ENCODE measurements at regions not wholly inside any gene's neighbourhood (a gene's known extent, or its start where the extent isn't known, plus 50 kb on each side); places are given as distances from the start of the nearest gene placed in this dataset.
"Not testable (repeated sequence)": the region's sequence is repeated elsewhere in the genome, so short reads cannot be mapped to it uniquely, and the experiment has no call there.

DNA sequence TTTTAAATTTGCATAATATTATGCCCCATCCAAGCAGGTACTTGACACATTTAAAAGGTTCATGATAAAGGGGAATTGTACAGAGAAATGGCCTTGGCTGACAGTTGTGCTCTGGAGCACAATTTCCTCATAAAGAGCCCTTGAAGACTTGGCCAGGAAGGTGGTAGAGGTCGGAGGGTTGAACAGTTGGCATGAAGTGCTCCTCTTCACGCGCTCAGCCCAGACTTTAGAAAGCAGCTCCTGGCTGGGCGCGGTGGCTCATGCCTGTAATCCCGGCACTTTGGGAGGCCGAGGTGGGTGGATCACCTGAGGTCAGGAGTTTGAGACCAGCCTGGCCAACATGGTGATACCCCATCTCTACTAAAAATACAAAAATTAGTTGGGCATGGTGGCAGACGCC, 72.6 kb upstream of the SLC24A4 start:
- H3K4me1 ChIP-seq (ENCODE audit: insufficient read depth, low read length); H3K36me3 ChIP-seq (ENCODE audit: insufficient read depth, low read length); H3K9ac ChIP-seq (ENCODE audit: low read depth, low read length); H3K4me3 ChIP-seq (ENCODE audit: low read length); H3K27ac ChIP-seq (ENCODE audit: low read depth, low read length): not testable (repeated sequence)
- 83% methylated on average over 8 of the region's 8 CpGs for WGBS
- Histone ChIP-seq H3K9me3 (ENCODE audit: insufficient read depth, low read depth, low read length) (peaks cover 16% of the 10 kb centered on the region), H3K27me3 (ENCODE audit: insufficient read depth, low read length) (peaks cover 41% of the 10 kb centered on the region)

DNA sequence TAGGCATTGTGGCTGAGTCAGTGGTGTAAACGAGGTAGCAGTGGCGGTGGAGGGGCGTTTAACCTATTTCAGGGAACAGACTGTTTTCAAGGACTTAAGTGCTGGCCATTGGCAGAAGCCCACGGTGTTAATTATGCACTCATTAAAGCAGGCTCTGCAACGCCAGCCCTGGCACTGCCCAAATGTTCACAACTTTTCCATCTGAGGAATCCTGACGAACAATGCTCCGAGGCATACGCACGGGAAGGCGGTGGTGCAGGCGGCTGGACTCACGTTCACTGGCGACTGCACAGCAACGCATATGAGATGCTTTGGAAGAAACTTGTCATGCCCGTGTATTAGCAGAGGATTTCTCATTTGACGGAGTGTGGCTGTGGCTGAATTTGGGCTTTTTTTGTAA, 70.6 kb upstream of the SLC24A4 start:
- H3K36me3 ChIP-seq (ENCODE audit: insufficient read depth, low read length): no peaks in the 10 kb centered on the region
- no peak overlapping the region for H3K27ac ChIP-seq (ENCODE audit: low read depth, low read length)
- H3K9me3 ChIP-seq (ENCODE audit: insufficient read depth, low read depth, low read length): no peaks in the 10 kb centered on the region
- peaks cover 12% of the 10 kb centered on the region; the same call in 1 of the 2 replicates for H3K4me1 ChIP-seq (ENCODE audit: insufficient read depth, low read length)
- 82% methylated on average over 16 of the region's 16 CpGs for WGBS
- peaks cover 55% of the 10 kb centered on the region for H3K27me3 ChIP-seq (ENCODE audit: insufficient read depth, low read length)
- H3K4me3 ChIP-seq (ENCODE audit: low read length): no peak overlapping the region
- H3K9ac ChIP-seq (ENCODE audit: low read depth, low read length): no peak overlapping the region

DNA sequence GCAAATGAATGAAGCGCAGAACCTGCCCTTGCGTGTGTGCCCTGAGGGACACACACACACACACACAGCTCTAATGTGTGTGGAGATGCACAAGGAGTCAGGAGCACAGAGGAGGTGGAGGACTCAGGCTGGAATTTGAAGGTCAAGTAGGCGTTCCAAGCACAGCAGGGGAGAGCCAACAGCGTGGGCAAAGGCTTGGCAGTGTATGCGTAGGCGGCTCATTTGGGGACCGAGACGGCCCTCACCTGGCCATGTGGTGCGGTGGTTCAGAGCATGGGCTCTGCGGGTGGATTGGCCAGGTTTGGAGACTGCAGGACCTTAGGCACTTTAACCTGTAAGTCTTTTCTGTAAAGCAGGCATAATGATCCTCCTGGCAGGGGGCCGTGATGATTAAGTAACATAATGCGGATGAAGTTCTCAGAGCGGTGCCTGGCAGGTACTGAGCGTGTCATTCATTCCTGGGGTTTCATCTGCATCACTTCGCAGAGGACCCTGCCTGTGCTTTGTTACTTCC, 69.5 kb upstream of the SLC24A4 start:
- Histone ChIP-seq H3K4me1 (ENCODE audit: insufficient read depth, low read length) (peaks cover 12% of the 10 kb centered on the region; the same call in 1 of the 2 replicates), H3K9me3 (ENCODE audit: insufficient read depth, low read depth, low read length) (no peaks in the 10 kb centered on the region), H3K4me3 (ENCODE audit: low read length) (no peak overlapping the region; the same call in 1 of the 2 replicates), H3K27me3 (ENCODE audit: insufficient read depth, low read length) (peaks cover 55% of the 10 kb centered on the region), H3K9ac (ENCODE audit: low read depth, low read length) (no peak overlapping the region), H3K27ac (ENCODE audit: low read depth, low read length) (no peak overlapping the region), H3K36me3 (ENCODE audit: insufficient read depth, low read length) (no peaks in the 10 kb centered on the region)
- WGBS: 4% methylated on average over 13 of the region's 15 CpGs

DNA sequence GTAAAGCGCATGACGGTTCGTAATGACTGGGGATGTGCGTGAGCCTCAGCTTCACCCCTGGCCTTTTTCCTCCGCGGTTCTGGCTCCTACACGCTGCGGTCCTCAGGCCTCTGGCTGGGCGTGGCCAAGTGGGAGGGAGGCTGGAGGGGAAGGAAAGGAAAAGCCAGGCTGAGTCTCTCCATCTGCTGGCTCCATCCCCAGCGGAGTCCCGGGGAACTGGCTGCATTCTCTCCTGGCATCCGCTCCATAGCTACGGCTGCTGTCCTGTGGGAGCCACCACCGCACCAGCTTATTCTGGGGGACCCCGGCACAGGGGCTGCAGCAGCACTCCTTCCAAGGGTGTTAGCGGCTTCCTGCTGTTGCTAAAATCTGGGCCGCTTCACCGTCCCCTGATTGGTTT, 68.2 kb upstream of the SLC24A4 start:
- H3K4me3 ChIP-seq (ENCODE audit: low read length): peak overlapping the region; percentile 54
- 10% methylated on average over 18 of the region's 18 CpGs for WGBS

DNA sequence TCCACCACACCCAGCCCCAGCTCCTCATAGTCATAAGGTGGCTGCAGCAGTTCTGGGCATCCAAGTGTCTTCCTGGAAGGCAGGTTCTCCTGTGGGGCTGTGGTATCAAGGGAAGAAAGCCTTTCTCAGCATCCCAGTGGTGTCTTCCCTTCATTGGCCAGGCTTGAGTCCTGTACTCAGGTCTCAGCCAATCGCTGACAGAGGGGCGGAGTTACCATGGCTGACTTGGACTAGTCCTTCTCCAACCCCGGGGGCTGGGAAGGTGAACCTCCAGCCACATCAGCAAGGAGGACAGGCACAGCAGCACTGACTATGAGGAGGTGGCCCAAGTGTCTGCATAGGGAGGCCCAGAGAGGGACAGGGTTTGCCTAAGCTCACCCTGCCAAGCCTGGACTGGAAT, 64.0 kb upstream of the SLC24A4 start:
- WGBS: 64% methylated on average over 3 of the region's 3 CpGs
- peaks cover 29% of the 10 kb centered on the region for H3K27me3 ChIP-seq (ENCODE audit: insufficient read depth, low read length)
- H3K9ac ChIP-seq (ENCODE audit: low read depth, low read length): no peak overlapping the region

More for the DNA sequence above, 68.2 kb upstream of the SLC24A4 start:
- peaks cover 55% of the 10 kb centered on the region for H3K27me3 ChIP-seq (ENCODE audit: insufficient read depth, low read length)
- H3K9ac ChIP-seq (ENCODE audit: low read depth, low read length): no peak overlapping the region
- H3K4me1 ChIP-seq (ENCODE audit: insufficient read depth, low read length): peaks cover 12% of the 10 kb centered on the region; the same call in 1 of the 2 replicates
- H3K36me3 ChIP-seq (ENCODE audit: insufficient read depth, low read length): no peaks in the 10 kb centered on the region
- H3K27ac ChIP-seq (ENCODE audit: low read depth, low read length): no peak overlapping the region
- H3K9me3 ChIP-seq (ENCODE audit: insufficient read depth, low read depth, low read length): no peaks in the 10 kb centered on the region

DNA sequence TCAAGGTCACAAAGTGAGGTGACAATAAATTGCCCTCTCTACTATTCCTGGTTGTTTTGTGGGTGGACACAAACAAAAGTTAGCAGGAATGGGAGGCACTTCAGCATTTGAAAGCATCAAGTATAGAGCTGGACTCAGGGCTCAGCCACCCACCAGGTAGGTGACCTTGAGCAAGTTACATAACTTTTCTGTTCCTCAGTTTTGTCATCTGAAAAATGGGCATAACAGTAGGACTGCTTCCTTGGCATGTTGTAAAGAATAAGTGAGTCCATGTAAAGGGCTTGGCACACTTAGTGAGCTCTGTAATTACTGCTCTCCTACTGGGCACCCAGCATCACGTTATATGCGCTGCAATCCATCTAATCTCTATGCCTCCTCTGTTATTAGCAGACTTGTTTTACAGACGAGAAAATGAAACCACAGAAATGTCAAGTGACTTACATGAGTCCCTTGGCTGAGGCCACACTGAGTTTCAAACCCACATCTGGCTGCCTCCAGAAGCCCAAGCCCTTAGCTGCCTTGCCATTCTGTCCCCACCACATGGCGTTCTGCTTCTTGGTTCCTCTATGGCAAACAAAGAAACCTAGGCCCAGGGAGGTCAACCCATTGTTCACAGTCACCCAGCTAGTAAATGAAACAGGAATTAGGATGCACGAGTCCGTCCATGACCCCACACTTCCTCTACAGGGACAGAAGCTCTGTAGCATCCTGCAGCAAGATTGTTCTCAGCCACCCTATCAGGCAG, 63.2 kb upstream of the SLC24A4 start:
- H3K4me3 ChIP-seq (ENCODE audit: low read length): no peak overlapping the region
- no peaks in the 10 kb centered on the region for H3K36me3 ChIP-seq (ENCODE audit: insufficient read depth, low read length)
- peaks cover 20% of the 10 kb centered on the region for H3K27me3 ChIP-seq (ENCODE audit: insufficient read depth, low read length)
- 0 out of 2 replicates have a peak, but pooled peaks cover 4% of the 10 kb centered on the region for H3K4me1 ChIP-seq (ENCODE audit: insufficient read depth, low read length)
- WGBS: 91% methylated on average over 6 of the region's 6 CpGs
- no peaks in the 10 kb centered on the region for H3K9me3 ChIP-seq (ENCODE audit: insufficient read depth, low read depth, low read length)
- H3K27ac ChIP-seq (ENCODE audit: low read depth, low read length): no peak overlapping the region
- no peak overlapping the region for H3K9ac ChIP-seq (ENCODE audit: low read depth, low read length)

More for the DNA sequence above, 64.0 kb upstream of the SLC24A4 start:
- H3K4me1 ChIP-seq (ENCODE audit: insufficient read depth, low read length): 0 out of 2 replicates have a peak, but pooled peaks cover 4% of the 10 kb centered on the region
- no peak overlapping the region for H3K27ac ChIP-seq (ENCODE audit: low read depth, low read length)
- no peaks in the 10 kb centered on the region for H3K36me3 ChIP-seq (ENCODE audit: insufficient read depth, low read length)
- H3K9me3 ChIP-seq (ENCODE audit: insufficient read depth, low read depth, low read length): no peaks in the 10 kb centered on the region
- no peak overlapping the region for H3K4me3 ChIP-seq (ENCODE audit: low read length)

DNA sequence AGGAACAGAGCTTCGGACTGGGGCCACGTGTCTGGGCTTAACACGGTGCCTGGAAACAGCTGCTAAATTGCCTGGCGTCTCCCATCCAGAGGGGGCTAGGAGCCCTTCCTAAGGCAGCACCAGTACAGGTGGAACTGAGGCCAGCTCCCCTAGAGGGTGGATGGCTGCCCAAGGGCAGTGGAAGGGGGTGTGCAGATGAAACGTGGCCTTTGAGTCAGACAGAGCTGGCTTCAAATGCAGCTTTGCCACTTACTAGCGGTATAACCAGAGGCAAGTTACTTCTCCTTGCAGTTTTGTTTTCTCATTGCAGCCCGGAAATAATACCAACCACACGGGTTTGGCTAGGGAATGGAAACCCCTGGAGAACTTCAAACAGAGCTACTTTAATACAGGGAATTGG, 59.3 kb upstream of the SLC24A4 start:
- H3K9ac ChIP-seq (ENCODE audit: low read depth, low read length): no peak overlapping the region
- H3K36me3 ChIP-seq (ENCODE audit: insufficient read depth, low read length): no peaks in the 10 kb centered on the region
- H3K4me3 ChIP-seq (ENCODE audit: low read length): no peak overlapping the region
- no peaks in the 10 kb centered on the region for H3K9me3 ChIP-seq (ENCODE audit: insufficient read depth, low read depth, low read length)
- no peak overlapping the region for H3K27ac ChIP-seq (ENCODE audit: low read depth, low read length)
- H3K27me3 ChIP-seq (ENCODE audit: insufficient read depth, low read length): no peaks in the 10 kb centered on the region
- no peaks in the 10 kb centered on the region for H3K4me1 ChIP-seq (ENCODE audit: insufficient read depth, low read length)
- 86% methylated on average over 8 of the region's 8 CpGs for WGBS

DNA sequence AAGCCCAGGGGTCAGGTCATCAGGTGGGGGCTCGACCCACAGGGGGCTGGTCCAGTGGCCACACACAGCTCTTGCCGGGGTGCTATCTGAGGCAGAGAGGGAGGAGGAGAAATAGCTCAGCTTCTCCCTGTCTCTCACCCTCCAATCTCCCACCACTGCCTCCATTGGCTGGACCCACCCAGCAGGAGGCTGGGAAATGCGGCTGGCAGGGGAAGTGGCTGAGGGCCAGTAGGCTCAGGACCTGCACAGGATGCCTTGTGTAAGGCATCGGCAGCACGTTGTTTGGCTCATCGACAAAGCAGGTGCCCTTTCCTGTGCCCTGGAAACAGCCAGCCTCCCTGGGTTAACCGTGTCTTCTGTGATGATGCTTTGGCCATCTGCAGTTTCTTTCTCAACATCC, 58.8 kb upstream of the SLC24A4 start:
- no peaks in the 10 kb centered on the region for H3K4me1 ChIP-seq (ENCODE audit: insufficient read depth, low read length)
- H3K4me3 ChIP-seq (ENCODE audit: low read length): no peak overlapping the region
- H3K36me3 ChIP-seq (ENCODE audit: insufficient read depth, low read length): no peaks in the 10 kb centered on the region
- no peak overlapping the region for H3K27ac ChIP-seq (ENCODE audit: low read depth, low read length)
- WGBS: 84% methylated on average over 6 of the region's 7 CpGs
- H3K9ac ChIP-seq (ENCODE audit: low read depth, low read length): no peak overlapping the region
- no peaks in the 10 kb centered on the region for H3K27me3 ChIP-seq (ENCODE audit: insufficient read depth, low read length)
- H3K9me3 ChIP-seq (ENCODE audit: insufficient read depth, low read depth, low read length): no peaks in the 10 kb centered on the region

DNA sequence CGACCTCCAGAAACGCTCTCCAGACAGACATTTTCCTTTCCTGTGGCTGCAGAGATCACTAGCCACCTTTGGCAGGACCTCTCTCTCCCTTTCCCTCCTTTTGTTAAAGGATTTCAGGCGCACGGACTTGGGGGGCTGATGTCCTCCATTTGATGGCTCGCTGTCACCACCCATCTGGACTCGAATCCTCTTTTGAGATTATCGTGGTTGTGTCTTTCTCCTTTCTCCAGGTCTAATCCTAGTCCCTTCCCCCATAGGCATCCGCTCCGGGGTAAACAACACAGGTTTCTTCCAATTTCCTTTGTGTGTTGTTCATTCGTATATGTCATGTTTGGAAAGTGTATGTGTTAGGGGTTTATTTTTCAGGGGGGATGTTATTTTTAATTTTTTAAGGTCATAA, 56.7 kb upstream of the SLC24A4 start:
- no peaks in the 10 kb centered on the region for H3K9me3 ChIP-seq (ENCODE audit: insufficient read depth, low read depth, low read length)
- H3K27me3 ChIP-seq (ENCODE audit: insufficient read depth, low read length): no peaks in the 10 kb centered on the region
- H3K4me3 ChIP-seq (ENCODE audit: low read length): no peak overlapping the region
- no peaks in the 10 kb centered on the region for H3K36me3 ChIP-seq (ENCODE audit: insufficient read depth, low read length)
- no peak overlapping the region for H3K9ac ChIP-seq (ENCODE audit: low read depth, low read length)
- H3K4me1 ChIP-seq (ENCODE audit: insufficient read depth, low read length): no peaks in the 10 kb centered on the region
- no peak overlapping the region for H3K27ac ChIP-seq (ENCODE audit: low read depth, low read length)
- WGBS: 94% methylated on average over 9 of the region's 10 CpGs
